ENCODE measurements at regions not wholly inside any gene's neighbourhood (a gene's known extent, or its start where the extent isn't known, plus 50 kb on each side); places are given as distances from the start of the nearest gene placed in this dataset.

DNA sequence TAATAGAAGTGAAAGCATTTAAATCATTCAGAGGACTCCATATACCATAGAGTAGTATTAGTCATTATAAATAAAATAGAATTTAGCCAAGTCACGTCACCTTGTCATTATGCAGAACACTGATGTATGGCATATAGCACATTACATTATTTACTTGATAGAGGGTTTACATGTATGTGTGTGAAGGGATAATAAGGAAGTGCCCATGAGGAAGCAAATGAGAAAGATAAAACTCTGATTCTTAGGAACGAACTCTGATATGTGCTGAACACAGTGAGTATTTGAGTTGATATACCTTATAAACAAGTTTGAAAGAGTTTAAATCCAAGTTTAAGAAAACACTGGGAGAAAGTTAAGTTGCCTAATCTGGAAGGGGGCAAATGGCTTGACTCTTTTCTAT is 160.5 kb upstream of the NDST3 start:
- no peak for TF ChIP-seq CTCF (conservative IDR thresholded peaks at IDR 0.05)
- no peak overlapping the region for H3K27ac ChIP-seq

- no peak for TF ChIP-seq CTCF (conservative IDR thresholded peaks at IDR 0.05)
- no peak overlapping the region for H3K27ac ChIP-seq
Measured at GRCh38 chr4:117874216-117874615, 160.1 kb upstream of the NDST3 start.

GRCh38 chr4:117889978-117890377 is 144.3 kb upstream of the NDST3 start:
- no peak overlapping the region for H3K27ac ChIP-seq
- TF ChIP-seq CTCF (conservative IDR thresholded peaks at IDR 0.05): no peak

- no peak for TF ChIP-seq CTCF (conservative IDR thresholded peaks at IDR 0.05)
- no peak overlapping the region for H3K27ac ChIP-seq
Measured at GRCh38 chr4:117893207-117893606, 141.1 kb upstream of the NDST3 start.

- H3K27ac ChIP-seq: no peak overlapping the region
- no peak for TF ChIP-seq CTCF (conservative IDR thresholded peaks at IDR 0.05)
Measured at GRCh38 chr4:117898496-117898895, 135.8 kb upstream of the NDST3 start.

DNA sequence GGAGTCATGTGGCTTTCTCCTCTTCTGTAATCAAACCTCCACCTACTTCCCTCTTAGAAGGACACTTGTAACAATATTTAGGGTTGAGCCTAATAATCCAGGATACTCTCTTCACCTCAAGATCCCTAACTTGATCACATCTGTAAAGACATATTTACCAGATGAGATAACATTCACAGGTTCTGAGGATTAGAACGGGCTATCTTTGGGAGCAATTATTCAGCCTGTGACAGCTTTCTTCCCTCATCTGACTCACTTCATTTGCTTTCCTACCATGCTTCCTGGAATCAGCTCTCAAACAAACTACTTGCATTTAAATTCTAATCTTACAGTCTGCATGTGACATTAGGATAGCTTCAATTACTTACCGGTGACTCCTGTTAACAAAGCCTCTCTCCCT is 133.5 kb upstream of the NDST3 start:
- H3K27ac ChIP-seq: no peak overlapping the region
- no peak for TF ChIP-seq CTCF (conservative IDR thresholded peaks at IDR 0.05)

GRCh38 chr4:117907646-117908045 is 126.6 kb upstream of the NDST3 start:
- H3K27ac ChIP-seq: no peak overlapping the region
- TF ChIP-seq CTCF (conservative IDR thresholded peaks at IDR 0.05): no peak
